PC-3 (cell line): ENCODE measurements at regions not wholly inside any gene's neighbourhood (a gene's known extent, or its start where the extent isn't known, plus 50 kb on each side); places are given as distances from the start of the nearest gene placed in this dataset.

Experiments used
- CTCF ChIP-seq: fragments of 300-600 bp; sonication (generic); conservative IDR thresholded peaks from 2 replicates; pipeline ENCODE4 v1.5.1; 2017; ENCODE audit warnings: antibody characterized with exemption, low read depth, mild to moderate bottlenecking, low read length
- EZH2 ChIP-seq: fragments of 300-600 bp; sonication (generic); IDR thresholded peaks from one replicate; pipeline ENCODE4 v1.6.1; 2017; ENCODE audit warnings: antibody characterized with exemption, mild to moderate bottlenecking, low read length; ENCODE audit not compliant: unreplicated experiment

GRCh38 chr13:97881556-97881955 lies 71.9 kb upstream of the IPO5 start:
- TF ChIP-seq CTCF, result no peak
- TF ChIP-seq EZH2, result no peak
